ENCODE measurements at regions not wholly inside any gene's neighbourhood (a gene's known extent, or its start where the extent isn't known, plus 50 kb on each side); places are given as distances from the start of the nearest gene placed in this dataset.

DNA sequence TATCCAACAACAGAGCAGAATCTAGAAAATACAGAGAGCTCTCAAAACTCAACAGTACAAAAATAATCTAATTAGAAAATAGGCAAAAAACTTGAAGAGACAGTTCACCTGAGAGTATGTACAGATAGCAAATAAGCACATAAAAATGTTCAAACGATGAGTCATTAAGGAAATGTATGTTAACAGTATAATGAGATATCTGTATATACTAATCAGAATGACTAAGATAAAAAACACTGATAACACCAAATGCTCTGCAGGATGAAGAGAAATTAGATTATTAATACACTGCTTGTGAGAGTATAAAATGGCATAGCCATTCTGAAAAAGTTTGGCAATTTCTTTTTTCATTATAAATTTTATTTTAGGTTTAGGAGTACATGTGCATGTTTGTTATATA is 1307.6 kb upstream of the GOT2 start:
- Mint-ChIP-seq H3K4me1 (ENCODE audit: low read depth in 2 of 2) (no peaks in the 10 kb centered on the region), H3K9me3 (peaks cover 0 to 7% of the 10 kb centered on the region in 2 donors), H3K27me3 (no peaks in the 10 kb centered on the region), H3K4me3 (no peak overlapping the region), H3K36me3 (ENCODE audit: insufficient read depth) (no peaks in the 10 kb centered on the region), H3K27ac (no peak overlapping the region)
- ATAC-seq (replicated peaks) (no peak), DNase-seq (no peak)

DNA sequence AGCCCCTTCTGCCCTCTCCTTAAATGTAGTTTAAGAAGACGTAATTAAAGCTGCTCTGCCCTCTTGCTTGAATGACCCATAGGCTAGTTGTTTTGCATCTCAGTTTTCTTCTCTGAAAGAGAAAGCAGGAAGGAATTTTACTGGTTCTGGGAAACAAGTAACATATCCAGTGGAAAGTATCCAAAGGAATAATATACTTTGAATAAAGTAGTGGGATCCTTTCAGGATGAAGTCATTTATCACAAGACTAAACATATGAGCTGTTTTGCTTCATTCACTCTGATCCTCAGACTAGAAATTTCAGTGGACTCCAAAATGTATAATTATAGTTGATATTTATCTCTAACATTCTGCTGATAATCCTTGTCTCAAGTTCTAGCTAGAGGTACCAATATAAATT is 1297.6 kb upstream of the GOT2 start:
- Mint-ChIP-seq H3K4me1 (ENCODE audit: low read depth in 2 of 2) (no peaks in the 10 kb centered on the region), H3K9me3 (peaks cover 8 to 10% of the 10 kb centered on the region in 2 donors), H3K27me3 (no peaks in the 10 kb centered on the region), H3K4me3 (no peak overlapping the region), H3K27ac (no peak overlapping the region), H3K36me3 (ENCODE audit: insufficient read depth) (no peaks in the 10 kb centered on the region)
- DNase-seq: no peak
- ATAC-seq (replicated peaks): no peak

DNA sequence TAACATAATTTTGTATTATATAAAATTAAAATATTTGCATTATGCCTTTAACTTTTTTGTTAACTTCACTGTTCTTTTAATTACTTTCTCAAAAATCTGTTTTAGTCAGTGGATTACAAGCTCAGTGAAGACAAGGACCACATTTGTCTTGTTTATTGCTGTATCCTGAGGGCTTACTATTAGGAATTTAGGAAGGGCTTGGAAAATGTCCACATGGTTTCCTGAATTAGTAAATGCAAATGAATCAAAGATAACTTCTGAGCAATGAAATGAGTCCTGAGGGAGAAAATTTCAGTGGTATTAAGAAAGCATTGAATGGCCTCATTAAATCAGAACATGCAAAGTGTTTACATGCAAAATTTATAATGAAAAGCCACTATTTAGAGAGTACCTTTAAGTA is 1293.2 kb upstream of the GOT2 start:
- H3K9me3 Mint-ChIP-seq: no peaks in the 10 kb centered on the region
- ATAC-seq (replicated peaks) (no peak), DNase-seq (no peak)
- no peaks in the 10 kb centered on the region for H3K36me3 Mint-ChIP-seq (ENCODE audit: insufficient read depth)
- no peaks in the 10 kb centered on the region for H3K27me3 Mint-ChIP-seq
- H3K4me1 Mint-ChIP-seq (ENCODE audit: low read depth in 2 of 2): no peaks in the 10 kb centered on the region
- H3K27ac Mint-ChIP-seq: no peak overlapping the region
- no peak overlapping the region for H3K4me3 Mint-ChIP-seq

DNA sequence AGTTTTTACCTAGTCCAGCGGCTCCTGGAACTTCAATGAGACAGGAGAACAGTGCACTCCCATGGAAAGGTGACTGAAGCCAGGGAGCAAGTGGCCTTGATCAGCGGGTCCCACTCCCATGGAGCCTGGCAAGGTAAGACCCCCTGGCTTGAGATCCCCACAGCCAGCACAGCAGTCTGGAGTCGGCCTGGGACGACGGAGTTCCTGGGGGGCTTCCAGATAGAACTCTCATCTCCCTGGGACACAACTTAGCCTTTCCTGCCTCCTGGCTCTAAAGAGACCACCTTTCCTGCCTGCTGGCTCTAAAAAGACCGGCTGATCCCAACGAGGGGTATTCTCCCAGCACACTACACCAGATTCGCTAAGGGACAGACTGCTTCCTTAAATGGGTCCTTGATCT is 1279.0 kb upstream of the GOT2 start:
- ATAC-seq (replicated peaks) (no peak), DNase-seq (no peak)
- Mint-ChIP-seq H3K27me3 (no peaks in the 10 kb centered on the region), H3K27ac (no peak overlapping the region), H3K9me3 (peaks cover 16 to 42% of the 10 kb centered on the region in 2 donors), H3K36me3 (ENCODE audit: insufficient read depth) (no peaks in the 10 kb centered on the region), H3K4me1 (ENCODE audit: low read depth in 2 of 2) (no peaks in the 10 kb centered on the region), H3K4me3 (no peak overlapping the region)

DNA sequence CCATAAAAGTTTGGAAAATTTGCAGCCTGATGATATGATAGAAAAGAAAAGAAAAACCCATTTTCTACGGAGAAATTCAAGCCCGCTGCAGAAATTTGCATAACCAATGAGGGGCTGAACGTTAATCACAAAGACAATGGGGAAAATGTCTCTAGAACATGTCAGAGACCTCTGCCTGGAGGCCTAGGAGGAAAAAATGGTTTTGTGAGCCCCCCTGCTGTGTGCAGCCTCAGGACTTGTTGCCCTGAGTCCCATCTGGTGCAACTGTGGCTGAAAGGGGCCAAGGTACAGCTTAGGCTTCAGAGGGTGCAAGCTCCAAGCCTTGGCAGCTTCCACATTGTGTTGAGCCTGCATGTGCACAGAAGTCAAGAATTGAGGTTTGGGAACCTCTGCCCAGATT is 1267.4 kb upstream of the GOT2 start:
- no peaks in the 10 kb centered on the region for H3K27me3 Mint-ChIP-seq
- H3K4me1 Mint-ChIP-seq (ENCODE audit: low read depth in 2 of 2): no peaks in the 10 kb centered on the region
- H3K27ac Mint-ChIP-seq: no peak overlapping the region
- H3K36me3 Mint-ChIP-seq (ENCODE audit: insufficient read depth): no peaks in the 10 kb centered on the region
- H3K9me3 Mint-ChIP-seq: peaks cover 7 to 9% of the 10 kb centered on the region in 2 donors
- ATAC-seq (replicated peaks): no peak
- H3K4me3 Mint-ChIP-seq: no peak overlapping the region
- no peak for DNase-seq

DNA sequence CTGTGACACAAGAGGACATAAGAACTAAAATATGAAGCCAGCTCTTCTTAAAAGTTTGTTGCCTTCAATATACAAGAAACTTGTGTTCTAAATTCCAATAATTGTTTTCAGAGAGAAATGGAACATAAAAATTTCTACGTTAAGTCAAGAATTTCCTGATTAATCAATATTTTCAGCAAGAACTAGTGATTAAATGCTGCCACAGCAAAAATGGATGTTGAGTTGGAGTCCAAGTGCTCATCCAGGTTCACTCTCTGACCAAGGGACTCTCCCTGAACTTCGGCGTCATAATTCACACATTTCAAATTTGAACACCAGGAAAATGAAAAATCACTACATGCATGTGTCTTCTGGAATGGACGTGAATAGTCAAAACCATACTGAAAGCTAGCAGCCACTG is 1263.6 kb upstream of the GOT2 start:
- Mint-ChIP-seq H3K9me3 (peaks cover 7 to 10% of the 10 kb centered on the region in 2 donors), H3K36me3 (ENCODE audit: insufficient read depth) (no peaks in the 10 kb centered on the region), H3K27me3 (no peaks in the 10 kb centered on the region), H3K4me1 (ENCODE audit: low read depth in 2 of 2) (no peaks in the 10 kb centered on the region), H3K27ac (no peak overlapping the region), H3K4me3 (no peak overlapping the region)
- no peak for DNase-seq
- no peak for ATAC-seq (replicated peaks)

DNA sequence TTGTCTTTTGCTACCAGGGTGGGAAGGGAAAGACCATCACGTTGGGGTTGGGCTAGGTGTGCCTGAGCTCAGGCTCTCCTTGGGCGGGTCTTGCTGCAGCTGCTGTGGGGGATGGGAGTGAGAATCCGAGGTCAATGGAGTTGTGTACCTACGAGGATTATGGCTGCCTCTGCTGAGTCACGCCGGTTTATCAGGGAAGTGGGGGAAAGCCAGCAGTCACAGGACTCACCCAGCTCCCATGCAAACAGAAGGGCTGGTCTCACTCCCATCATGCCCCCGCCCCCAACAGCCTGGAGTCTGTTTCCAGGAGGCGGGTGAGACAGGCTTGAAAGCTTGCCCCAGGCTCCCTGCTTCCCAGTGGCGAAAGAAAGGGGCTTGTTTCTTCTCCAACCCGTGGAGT is 1259.0 kb upstream of the GOT2 start:
- DNase-seq: no peak
- Mint-ChIP-seq H3K9me3 (peaks cover 7 to 26% of the 10 kb centered on the region in 2 donors), H3K4me3 (no peak overlapping the region), H3K4me1 (ENCODE audit: low read depth in 2 of 2) (no peaks in the 10 kb centered on the region), H3K27me3 (no peaks in the 10 kb centered on the region), H3K27ac (no peak overlapping the region), H3K36me3 (ENCODE audit: insufficient read depth) (no peaks in the 10 kb centered on the region)
- ATAC-seq (replicated peaks): no peak

DNA sequence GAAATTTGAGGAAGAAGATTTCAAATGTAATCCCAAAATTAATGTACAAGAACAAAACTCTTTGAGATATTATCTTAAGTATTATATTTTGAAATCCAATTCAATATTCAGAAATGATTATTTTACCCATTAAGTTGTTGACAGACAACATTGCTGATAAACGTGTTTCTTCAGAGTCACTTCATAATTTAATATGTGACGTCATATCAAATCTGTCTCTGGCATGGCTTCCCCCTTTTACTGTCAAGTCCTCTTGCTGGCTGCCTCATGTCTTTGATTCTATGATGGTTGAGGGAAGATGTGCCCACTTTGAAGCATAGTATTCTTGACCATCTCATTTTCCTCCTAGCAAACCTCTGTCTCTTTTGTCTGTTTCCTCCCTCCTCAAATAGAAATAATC is 1257.1 kb upstream of the GOT2 start:
- Mint-ChIP-seq H3K36me3 (ENCODE audit: insufficient read depth) (no peaks in the 10 kb centered on the region), H3K27me3 (no peaks in the 10 kb centered on the region), H3K4me3 (no peak overlapping the region), H3K4me1 (ENCODE audit: low read depth in 2 of 2) (no peaks in the 10 kb centered on the region), H3K27ac (no peak overlapping the region), H3K9me3 (peaks cover 7 to 34% of the 10 kb centered on the region in 2 donors)
- no peak for ATAC-seq (replicated peaks)
- no peak for DNase-seq

DNA sequence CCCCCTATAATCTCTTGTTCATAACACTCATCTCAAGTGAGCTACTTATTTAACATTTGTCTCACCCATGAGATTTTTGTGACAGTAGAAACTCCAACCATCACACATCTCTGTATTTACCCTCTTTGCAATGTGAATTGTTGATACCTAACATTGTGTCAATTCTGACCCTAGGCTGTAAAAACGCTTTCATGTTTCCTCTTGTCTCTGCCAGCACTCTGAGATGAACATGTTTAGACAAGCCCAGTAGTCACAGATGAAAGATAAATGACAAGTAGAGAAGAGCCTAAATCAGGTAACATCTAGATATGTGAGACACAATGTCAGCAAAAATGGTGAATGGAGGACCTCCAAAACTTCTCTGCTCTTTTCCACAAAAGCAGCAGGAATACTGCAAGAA is 1254.5 kb upstream of the GOT2 start:
- Mint-ChIP-seq H3K9me3 (peaks cover 11 to 46% of the 10 kb centered on the region in 2 donors), H3K4me1 (ENCODE audit: low read depth in 2 of 2) (no peaks in the 10 kb centered on the region), H3K27ac (no peak overlapping the region), H3K4me3 (no peak overlapping the region), H3K27me3 (no peaks in the 10 kb centered on the region), H3K36me3 (ENCODE audit: insufficient read depth) (no peaks in the 10 kb centered on the region)
- no peak for DNase-seq
- no peak for ATAC-seq (replicated peaks)

DNA sequence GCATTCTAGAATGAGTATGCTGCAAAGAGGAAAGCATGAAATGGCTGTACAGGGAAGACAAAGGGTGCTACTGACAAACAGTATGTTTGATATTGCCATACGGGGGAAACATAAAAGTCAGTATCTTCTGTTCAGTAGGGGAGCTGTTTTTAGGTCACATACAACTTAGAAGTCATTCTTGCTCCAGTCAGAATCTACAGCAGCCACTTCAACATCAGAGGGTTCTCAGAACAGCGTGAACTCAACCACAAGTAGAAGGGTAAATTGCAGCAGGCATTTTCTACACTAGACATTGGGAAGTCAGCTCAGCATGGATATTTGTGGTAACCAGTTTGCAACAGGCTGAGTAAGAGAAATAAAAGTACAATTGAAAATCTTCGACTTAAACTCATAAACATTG is 1241.8 kb upstream of the GOT2 start:
- no peak overlapping the region for H3K27ac Mint-ChIP-seq
- DNase-seq: no peak
- no peaks in the 10 kb centered on the region for H3K4me1 Mint-ChIP-seq (ENCODE audit: low read depth in 2 of 2)
- H3K9me3 Mint-ChIP-seq: peaks cover 1 to 9% of the 10 kb centered on the region in 2 donors
- H3K4me3 Mint-ChIP-seq: no peak overlapping the region
- ATAC-seq (replicated peaks): no peak
- no peaks in the 10 kb centered on the region for H3K36me3 Mint-ChIP-seq (ENCODE audit: insufficient read depth)
- no peaks in the 10 kb centered on the region for H3K27me3 Mint-ChIP-seq

DNA sequence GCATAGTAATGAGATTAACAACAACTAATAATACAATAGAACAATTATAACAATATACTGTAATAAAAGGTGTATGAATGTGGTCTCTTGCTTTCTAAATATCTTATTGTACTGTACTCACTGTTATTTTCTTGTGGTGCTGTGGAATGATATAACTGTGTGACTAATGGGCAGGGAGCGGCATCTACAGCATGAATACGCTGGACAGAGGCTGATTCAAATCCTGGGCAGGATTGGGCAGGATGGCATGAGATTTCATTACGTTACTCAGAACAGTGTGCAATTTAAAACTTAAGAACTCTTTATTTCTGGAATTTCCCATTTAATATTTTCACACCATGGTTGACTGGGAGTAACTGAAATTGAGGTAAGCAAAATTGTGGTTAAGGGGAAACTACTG is 1239.8 kb upstream of the GOT2 start:
- ATAC-seq (replicated peaks): no peak
- no peaks in the 10 kb centered on the region for H3K36me3 Mint-ChIP-seq (ENCODE audit: insufficient read depth)

DNA sequence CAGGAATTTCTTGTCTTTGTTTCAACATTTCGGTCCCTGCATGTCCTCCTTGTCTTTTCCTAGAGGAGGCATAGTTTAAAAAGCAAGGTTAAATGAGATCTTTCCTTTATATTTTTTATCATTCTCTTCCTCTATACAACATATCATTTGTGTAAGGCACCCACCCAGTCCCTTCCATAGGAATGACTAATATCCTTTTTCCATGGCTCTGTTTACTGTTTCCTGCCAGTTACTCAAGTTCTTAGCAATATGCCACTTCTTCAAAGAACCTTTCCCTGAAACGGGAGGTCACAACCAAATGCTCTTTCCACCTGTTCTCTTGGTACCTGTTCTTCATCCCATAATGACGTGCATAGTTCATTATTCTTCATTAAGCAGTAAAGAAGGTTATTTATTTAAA is 1237.1 kb upstream of the GOT2 start:
- no peaks in the 10 kb centered on the region for H3K36me3 Mint-ChIP-seq (ENCODE audit: insufficient read depth)
- no peaks in the 10 kb centered on the region for H3K27me3 Mint-ChIP-seq
- no peak overlapping the region for H3K4me3 Mint-ChIP-seq
- ATAC-seq (replicated peaks): no peak
- H3K27ac Mint-ChIP-seq: no peak overlapping the region
- no peak for DNase-seq
- peaks cover 4 to 8% of the 10 kb centered on the region in 2 donors for H3K9me3 Mint-ChIP-seq
- H3K4me1 Mint-ChIP-seq (ENCODE audit: low read depth in 2 of 2): no peaks in the 10 kb centered on the region

More for the DNA sequence above, 1239.8 kb upstream of the GOT2 start:
- Mint-ChIP-seq H3K27me3 (no peaks in the 10 kb centered on the region), H3K27ac (no peak overlapping the region), H3K4me1 (ENCODE audit: low read depth in 2 of 2) (no peaks in the 10 kb centered on the region), H3K4me3 (no peak overlapping the region), H3K9me3 (peaks cover 6 to 9% of the 10 kb centered on the region in 2 donors)
- DNase-seq: no peak

DNA sequence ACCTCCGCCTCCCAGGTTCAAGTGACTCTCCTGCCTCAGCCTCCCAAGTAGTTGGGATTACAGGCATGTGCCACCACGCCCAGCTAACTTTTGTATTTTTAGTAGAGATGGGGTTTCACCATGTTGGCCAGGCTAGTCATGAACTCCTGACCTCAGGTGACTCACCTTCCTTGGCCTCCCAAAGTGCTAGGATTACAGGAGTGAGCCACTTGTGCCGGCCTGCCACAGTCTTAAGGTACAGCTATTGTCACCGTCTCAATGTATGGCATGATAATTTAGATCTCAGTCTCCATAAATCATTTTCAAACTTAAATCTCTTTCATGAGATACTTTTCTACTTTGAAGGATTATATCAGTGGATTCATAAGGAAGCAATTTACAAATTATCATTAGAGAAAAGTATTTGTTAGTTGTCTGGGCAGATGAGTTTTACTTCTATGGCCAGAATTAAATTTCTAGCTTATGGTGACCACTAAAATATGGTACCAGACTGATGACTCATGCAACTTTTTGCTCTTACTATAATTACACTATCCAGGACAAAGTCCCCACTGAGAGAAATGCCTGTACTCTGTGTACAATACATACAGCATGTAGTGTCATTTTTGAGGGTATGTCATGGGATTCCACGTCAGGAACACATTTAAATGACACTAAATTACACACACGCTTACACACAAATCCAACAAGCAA is 1230.3 kb upstream of the GOT2 start:
- DNase-seq (no peak), ATAC-seq (replicated peaks) (no peak)
- peaks cover 0 to 7% of the 10 kb centered on the region in 2 donors for H3K9me3 Mint-ChIP-seq
- no peaks in the 10 kb centered on the region for H3K36me3 Mint-ChIP-seq (ENCODE audit: insufficient read depth)
- H3K4me1 Mint-ChIP-seq (ENCODE audit: low read depth in 2 of 2): no peaks in the 10 kb centered on the region
- H3K27me3 Mint-ChIP-seq: no peaks in the 10 kb centered on the region
- no peak overlapping the region for H3K27ac Mint-ChIP-seq
- no peak overlapping the region for H3K4me3 Mint-ChIP-seq

DNA sequence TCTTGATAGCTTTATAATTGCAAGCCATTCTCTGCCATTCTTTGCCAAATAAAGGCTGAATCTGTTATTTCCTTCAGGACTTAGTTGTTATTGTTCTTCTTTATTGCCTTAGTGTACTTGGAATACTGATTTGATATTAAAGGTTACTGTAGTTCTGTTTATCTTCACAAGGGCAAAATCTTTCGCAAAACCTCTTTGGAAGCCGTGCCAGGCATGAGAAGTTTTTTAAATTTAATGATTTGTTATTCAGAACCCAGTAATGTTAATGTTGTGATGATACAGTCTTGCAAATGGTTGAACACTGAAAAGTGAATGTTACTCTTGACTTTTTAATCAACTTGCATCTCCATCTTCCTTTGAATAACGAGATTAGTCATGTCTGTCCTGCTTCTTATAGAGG is 1225.2 kb upstream of the GOT2 start:
- H3K9me3 Mint-ChIP-seq: peaks cover 7 to 10% of the 10 kb centered on the region in 2 donors
- no peak overlapping the region for H3K27ac Mint-ChIP-seq
- peaks cover 2% of the 10 kb centered on the region for H3K36me3 Mint-ChIP-seq (ENCODE audit: insufficient read depth)
- no peaks in the 10 kb centered on the region for H3K4me1 Mint-ChIP-seq (ENCODE audit: low read depth in 2 of 2)
- H3K4me3 Mint-ChIP-seq: no peak overlapping the region
- no peak for ATAC-seq (replicated peaks)
- no peak for DNase-seq
- H3K27me3 Mint-ChIP-seq: no peaks in the 10 kb centered on the region

DNA sequence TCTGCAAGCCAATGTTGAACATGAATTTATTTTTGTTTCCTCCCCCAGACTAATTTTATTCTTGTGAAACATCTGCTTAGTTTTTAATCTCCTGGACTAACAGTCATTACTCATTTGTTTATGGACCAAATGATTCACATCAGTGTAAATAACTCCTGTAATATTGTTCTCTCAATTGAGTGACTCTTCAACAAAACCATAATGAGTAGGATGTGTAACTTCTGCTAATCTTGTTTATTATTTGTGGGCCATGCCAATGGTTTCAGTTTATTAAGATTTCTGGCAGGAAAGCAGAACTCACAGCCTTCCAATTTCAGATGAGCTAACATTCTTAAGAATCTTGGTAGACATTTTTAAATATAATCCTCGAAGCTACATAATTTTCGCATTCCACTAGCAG is 1216.3 kb upstream of the GOT2 start:
- H3K27ac Mint-ChIP-seq: no peak overlapping the region
- no peaks in the 10 kb centered on the region for H3K27me3 Mint-ChIP-seq
- no peaks in the 10 kb centered on the region for H3K4me1 Mint-ChIP-seq (ENCODE audit: low read depth in 2 of 2)
- H3K4me3 Mint-ChIP-seq: no peak overlapping the region
- peaks cover 3% of the 10 kb centered on the region for H3K36me3 Mint-ChIP-seq (ENCODE audit: insufficient read depth)
- DNase-seq (no peak), ATAC-seq (replicated peaks) (no peak)
- H3K9me3 Mint-ChIP-seq: peaks cover 6 to 11% of the 10 kb centered on the region in 2 donors

Data from effector memory CD8-positive, alpha-beta T cell (primary cell).